Uterus (tissue), 2 donors: ENCODE measurements at regions not wholly inside any gene's neighbourhood (a gene's known extent, or its start where the extent isn't known, plus 50 kb on each side); places are given as distances from the start of the nearest gene placed in this dataset.

Experiments used
- POLR2A ChIP-seq, 2 donors: fragments of 450-650 bp; IDR thresholded peaks; one replicate each; pipeline ENCODE4 v1.6.1; 2016; ENCODE audit warnings: antibody characterized with exemption in 2 of 2, mild to moderate bottlenecking in 1 of 2, moderate library complexity in 1 of 2
- TF ChIP-seq, protein P1 (sequence below), 4 experiments: fragments of 200-600 bp in 2 of 4; fragments of 450-650 bp in 2 of 4; sonication (generic) in 2 of 4; IDR thresholded peaks; one replicate each; pipeline ENCODE4 v1.5.1; 2016 to 2019; ENCODE audit warnings: antibody characterized with exemption in 4 of 4, mild to moderate bottlenecking in 2 of 4, moderate library complexity in 1 of 4

- TF ChIP-seq, protein P1, sequence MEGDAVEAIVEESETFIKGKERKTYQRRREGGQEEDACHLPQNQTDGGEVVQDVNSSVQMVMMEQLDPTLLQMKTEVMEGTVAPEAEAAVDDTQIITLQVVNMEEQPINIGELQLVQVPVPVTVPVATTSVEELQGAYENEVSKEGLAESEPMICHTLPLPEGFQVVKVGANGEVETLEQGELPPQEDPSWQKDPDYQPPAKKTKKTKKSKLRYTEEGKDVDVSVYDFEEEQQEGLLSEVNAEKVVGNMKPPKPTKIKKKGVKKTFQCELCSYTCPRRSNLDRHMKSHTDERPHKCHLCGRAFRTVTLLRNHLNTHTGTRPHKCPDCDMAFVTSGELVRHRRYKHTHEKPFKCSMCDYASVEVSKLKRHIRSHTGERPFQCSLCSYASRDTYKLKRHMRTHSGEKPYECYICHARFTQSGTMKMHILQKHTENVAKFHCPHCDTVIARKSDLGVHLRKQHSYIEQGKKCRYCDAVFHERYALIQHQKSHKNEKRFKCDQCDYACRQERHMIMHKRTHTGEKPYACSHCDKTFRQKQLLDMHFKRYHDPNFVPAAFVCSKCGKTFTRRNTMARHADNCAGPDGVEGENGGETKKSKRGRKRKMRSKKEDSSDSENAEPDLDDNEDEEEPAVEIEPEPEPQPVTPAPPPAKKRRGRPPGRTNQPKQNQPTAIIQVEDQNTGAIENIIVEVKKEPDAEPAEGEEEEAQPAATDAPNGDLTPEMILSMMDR (IDR thresholded peaks at IDR 0.05): no peak
- TF ChIP-seq POLR2A (IDR thresholded peaks at IDR 0.05): no peak
These were observed 247.3 kb downstream of the GATA3 start for GRCh38 chr10:8301831-8302230.
